Ramos (cell line): ENCODE measurements at regions not wholly inside any gene's neighbourhood (a gene's known extent, or its start where the extent isn't known, plus 50 kb on each side); places are given as distances from the start of the nearest gene placed in this dataset.

ENCODE experiments used
- in situ Hi-C: fragments of 300-500 bp; cut with MboI; formaldehyde crosslinking; loops from one replicate; pipeline ENCODE4 v1.14.3; 2022; ENCODE audit warnings: low sequenced_read_pairs; ENCODE audit not compliant: unreplicated experiment

DNA sequence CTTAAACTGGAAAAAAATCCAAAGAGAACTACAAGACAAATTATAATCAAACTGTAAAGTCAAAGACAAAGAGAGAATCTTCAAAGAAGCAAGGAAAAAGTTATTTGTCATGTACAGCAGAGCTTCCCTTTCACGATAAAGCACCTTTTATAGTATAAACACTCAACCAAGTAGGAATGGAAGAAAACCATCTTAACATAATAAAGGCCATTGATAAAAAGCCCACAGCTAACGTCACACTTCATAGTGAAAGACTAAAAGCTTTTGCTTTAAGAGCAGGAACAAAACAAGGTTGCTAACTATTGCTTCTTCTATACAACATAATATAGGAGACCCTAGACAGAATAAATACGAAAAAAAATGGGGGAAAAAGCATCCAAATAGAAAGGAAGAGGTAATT lies 595.7 kb upstream of the POU3F4 start:
- in situ Hi-C loops: no loop called here

DNA sequence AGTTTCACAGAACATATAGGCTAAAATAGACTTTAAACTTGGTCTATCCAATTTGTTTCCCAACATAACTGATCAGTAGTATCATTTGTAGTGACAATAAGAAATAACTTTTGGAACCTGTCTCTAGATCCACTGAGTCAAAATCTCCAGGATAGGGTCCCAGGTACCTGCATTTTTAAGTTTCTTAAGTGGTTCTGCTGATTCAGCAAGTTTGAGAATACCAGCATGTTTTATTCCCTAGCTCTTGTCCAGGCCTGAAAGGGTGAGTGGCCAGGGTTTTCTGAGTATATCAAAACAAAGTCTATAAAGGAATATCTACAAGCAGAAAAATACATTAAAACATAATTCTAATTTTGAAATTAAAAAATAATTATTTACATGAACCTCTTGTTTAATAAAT lies 573.1 kb upstream of the POU3F4 start:
- in situ Hi-C loops: loop anchor here (25.0 kb wide), 1 partner anchor 98 kb away; no protein-coding TSS in a partner anchor

DNA sequence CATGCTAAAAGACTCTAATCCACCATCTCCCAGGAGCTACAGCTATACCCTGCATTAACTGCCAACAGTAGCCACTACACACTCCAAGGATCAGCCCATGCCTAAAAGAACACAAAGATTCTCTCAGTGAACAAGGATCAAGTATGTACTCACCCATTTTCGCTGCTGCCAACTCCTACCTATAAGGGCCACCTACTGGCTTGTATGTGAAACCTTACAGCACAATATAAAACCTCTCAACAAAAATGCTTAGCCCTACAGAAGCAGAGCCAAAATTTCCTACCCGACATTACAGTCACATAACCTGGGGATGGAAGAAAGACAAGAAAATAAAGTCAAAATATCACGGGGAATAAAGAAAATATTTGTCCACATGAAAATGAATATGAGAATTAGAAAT lies 562.8 kb upstream of the POU3F4 start:
- in situ Hi-C loops: loop anchor here (25.0 kb wide), 1 partner anchor 108 kb away; no protein-coding TSS in a partner anchor

DNA sequence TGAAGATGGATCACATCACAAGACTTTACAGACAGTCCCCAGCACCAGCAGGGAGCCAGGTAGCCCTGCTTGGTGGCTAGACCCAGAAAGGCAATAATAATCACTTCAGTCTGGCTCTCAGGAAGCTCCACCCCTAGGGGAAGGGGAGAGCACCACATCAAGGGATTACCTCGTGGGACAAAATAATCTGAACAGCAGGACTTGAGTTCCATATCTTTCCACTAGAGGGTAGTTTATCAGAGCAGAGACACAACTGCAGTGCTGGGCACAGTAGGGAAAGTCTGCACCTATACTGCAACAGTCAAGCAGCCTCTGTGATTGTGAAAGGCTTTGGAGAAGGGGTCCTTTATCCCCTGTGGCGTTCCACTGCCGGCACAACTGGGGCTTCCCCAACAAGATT lies 547.0 kb upstream of the POU3F4 start:
- in situ Hi-C loops: no loop called here

DNA sequence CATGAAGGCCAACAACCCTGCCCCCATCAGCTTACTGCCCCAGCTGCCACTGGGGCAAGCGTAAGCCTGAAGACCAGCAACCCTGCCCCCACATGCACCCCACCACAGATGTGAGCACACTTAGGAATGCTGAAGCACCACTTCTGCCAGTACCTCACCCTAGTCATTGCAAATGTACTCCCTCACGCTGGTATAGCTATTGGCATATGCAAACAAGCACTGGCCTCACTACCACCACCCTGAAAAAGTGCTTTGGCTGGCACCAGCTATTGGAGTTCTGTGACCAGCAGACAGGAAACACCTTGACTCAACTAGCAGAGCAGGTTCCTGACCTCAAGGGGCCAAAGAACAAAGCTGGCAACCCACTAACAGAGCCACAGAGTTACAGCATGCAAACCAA lies 534.4 kb upstream of the POU3F4 start:
- in situ Hi-C loops: no loop called here

DNA sequence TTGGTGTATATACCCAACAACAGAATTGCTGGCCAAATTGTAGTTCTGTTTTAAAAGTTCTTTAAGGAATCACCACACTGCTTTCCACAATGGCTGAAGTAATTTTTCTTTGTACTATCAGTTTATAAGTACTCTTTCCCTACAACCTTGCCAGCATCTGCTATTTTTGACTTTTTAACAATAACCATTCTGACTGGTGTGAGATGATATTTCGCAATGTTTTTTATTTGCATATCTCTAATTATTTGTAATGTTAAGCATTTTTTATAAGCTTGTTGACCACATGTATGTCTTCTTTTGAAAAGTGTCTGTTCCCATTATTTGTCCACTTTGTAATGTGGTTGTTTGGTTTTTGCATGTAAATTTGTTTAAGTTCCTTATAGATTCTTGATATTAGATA lies 509.9 kb upstream of the POU3F4 start:
- in situ Hi-C loops: no loop called here

DNA sequence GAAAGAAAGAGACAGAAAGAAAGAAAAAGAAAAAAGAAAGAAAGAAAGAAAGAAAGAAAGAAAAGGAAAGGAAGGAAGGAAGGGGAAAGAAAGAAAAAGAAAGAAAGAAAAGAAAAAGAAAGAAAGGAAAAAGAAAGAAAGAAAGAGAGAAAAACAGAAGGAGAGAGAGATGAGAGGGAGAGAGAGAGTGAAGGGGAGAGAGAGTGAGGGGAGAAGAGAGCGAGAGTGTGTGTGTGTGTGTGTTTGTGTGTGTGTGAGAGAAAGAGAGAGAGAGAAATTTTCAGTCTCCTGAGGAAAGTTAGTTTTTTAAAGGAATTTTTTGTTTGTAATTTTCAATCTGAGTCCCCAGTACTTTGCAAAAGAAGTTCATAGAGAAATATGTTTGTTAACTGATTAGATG lies 504.1 kb upstream of the POU3F4 start:
- in situ Hi-C loops: no loop called here

DNA sequence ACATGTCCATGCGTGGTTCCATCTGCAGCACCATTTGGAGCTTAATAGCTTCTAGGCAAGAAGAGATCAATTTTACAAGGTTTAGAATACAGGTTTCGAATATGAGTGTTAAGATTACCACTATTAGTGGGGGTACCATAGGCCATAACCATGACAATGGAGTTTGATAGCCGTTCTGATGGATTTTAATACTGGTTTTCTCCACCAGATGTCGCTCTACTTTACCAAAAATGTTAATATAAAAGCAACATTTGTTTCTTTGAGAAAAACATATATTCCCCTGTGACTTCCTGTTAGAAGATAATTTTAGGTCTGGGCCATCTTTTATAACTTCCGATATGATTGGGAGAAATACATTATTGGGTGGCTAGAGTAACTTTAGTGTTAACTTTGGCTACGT lies 499.7 kb upstream of the POU3F4 start:
- in situ Hi-C loops: no loop called here

DNA sequence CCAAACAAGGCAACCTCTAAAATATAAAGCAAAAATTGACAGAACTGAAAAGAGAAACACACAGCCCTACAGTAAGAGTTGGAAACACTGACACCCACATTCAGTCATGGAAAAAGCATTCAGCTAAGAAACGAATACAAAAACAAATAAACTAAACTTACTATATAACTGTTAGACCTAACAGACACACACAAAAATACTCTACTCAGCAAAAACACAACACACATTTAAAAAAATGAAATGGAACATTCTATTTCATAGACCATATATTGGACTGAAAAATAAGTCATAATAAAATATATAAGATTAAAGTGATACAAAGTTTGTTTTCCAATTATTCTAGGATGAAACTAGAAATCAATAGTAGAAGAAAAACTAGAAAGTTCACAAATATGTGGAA lies 488.8 kb upstream of the POU3F4 start:
- in situ Hi-C loops: no loop called here

DNA sequence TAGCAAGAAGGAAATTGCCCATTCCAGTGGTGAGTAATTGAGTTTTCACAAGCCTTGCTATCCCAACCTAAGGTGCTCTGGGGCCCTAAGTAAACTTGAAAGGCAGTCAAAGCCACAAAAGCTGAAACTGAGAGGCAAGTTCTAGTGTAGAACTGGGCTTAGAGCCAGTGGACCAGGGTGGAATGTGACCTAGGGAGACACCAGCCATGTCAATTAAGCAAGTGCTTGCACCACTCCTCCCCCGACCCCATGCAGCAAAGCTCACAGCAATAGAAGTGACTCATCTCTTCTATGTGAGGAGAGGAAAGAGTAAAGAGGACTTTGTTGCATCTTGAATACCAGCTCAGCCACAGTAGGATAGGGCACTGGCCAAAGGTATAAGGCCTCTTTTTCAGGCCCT lies 486.1 kb upstream of the POU3F4 start:
- in situ Hi-C loops: no loop called here
